Stimulated activated naive CD8-positive, alpha-beta T cell treated with anti-CD3 and anti-CD28 coated beads, Interleukin-15, Interleukin-2, amounts not matched to agents 100 ng/mL and 50 ng/mL, for 24 hours (primary cell): ENCODE measurements at regions not wholly inside any gene's neighbourhood (a gene's known extent, or its start where the extent isn't known, plus 50 kb on each side); places are given as distances from the start of the nearest gene placed in this dataset.

Source experiments
- H3K27ac Mint-ChIP-seq: one replicate; pipeline ENCODE4 v1.8.0; 2021; ENCODE audit warnings: mild to moderate bottlenecking, mixed read lengths
- H3K27me3 Mint-ChIP-seq: one replicate; pipeline ENCODE4 v1.8.0; 2021; ENCODE audit warnings: mixed read lengths
- H3K36me3 Mint-ChIP-seq: one replicate; pipeline ENCODE4 v1.8.0; 2021; ENCODE audit warnings: low read depth, mixed read lengths
- H3K4me1 Mint-ChIP-seq: one replicate; pipeline ENCODE4 v1.8.0; 2021; ENCODE audit warnings: low read depth, mixed read lengths
- H3K4me3 Mint-ChIP-seq: one replicate; pipeline ENCODE4 v1.8.0; 2021; ENCODE audit warnings: mild to moderate bottlenecking, mixed read lengths
- H3K9me3 Mint-ChIP-seq: one replicate; pipeline ENCODE4 v1.8.0; 2021; ENCODE audit warnings: mixed read lengths

DNA sequence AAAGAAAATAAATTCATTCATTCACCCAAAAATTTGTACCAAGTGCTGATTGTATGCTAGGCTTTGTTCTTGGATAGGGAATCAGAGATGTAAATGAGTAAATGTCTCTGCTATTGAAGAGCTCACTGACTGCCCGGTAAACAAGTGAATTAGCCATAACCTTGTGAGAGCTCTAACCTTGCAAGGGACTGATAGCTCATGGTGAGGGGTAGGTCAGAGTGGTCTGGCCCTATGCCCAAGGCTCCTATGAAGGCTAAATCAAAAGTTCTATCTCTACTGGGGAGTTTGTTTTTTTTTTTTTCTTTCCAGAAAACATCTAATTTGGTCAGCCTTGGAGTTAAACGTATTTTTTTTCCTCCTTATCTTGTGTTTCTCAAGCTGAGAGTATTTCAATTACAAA is 172.8 kb upstream of the CDH11 start:
- peaks cover 9% of the 10 kb centered on the region for H3K9me3 Mint-ChIP-seq
- H3K27ac Mint-ChIP-seq = no peak overlapping the region
- no peaks in the 10 kb centered on the region for H3K4me1 Mint-ChIP-seq
- no peaks in the 10 kb centered on the region for H3K36me3 Mint-ChIP-seq
- no peaks in the 10 kb centered on the region for H3K27me3 Mint-ChIP-seq
- H3K4me3 Mint-ChIP-seq = no peak overlapping the region

DNA sequence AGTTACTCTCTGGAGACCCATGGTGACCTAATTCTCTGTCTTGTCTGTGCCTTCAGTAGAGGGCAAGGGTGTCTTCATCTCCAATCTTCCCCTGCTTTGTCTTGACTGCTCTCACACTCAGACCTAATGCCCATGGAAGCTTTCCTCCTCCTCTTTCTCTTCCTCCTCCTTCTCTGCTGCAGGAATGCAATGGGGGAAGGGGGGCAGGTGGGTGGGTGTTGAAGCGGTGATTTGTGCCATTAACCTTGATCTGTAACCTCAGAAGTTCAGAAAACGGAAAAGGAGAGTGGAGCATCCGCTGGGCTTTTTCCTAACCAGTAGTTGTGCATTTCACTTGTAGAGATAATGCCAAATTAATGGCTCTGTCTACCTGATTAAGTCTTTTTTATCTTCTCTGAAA is 172.3 kb upstream of the CDH11 start:
- H3K36me3 Mint-ChIP-seq = no peaks in the 10 kb centered on the region
- H3K27ac Mint-ChIP-seq = no peak overlapping the region
- H3K4me1 Mint-ChIP-seq = no peaks in the 10 kb centered on the region
- H3K4me3 Mint-ChIP-seq = no peak overlapping the region
- no peaks in the 10 kb centered on the region for H3K27me3 Mint-ChIP-seq
- peaks cover 9% of the 10 kb centered on the region for H3K9me3 Mint-ChIP-seq

- Mint-ChIP-seq H3K27ac (no peak overlapping the region), H3K36me3 (no peaks in the 10 kb centered on the region), H3K27me3 (no peaks in the 10 kb centered on the region), H3K4me3 (no peak overlapping the region), H3K4me1 (no peaks in the 10 kb centered on the region), H3K9me3 (peaks cover 5% of the 10 kb centered on the region)
These were observed 167.2 kb upstream of the CDH11 start for GRCh38 chr16:65289022-65289421.

DNA sequence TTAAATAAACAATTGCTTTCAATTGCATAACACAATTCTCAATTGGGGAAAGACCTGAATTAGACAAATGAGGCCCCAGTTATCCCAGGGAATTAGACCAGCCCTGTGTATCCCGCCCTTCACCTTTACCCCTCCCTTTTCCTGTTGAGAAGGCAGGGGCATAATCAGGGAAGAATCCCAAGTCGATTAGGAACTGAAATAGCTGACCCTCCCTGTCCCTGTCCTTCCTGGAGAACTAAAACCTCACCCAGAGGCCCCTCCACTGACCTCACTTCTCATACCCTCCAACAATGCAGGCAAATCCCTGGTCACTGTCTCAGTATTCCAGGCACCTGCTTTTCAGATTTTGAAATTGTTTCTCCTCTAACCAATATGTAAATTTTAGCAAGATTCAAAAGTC is 165.4 kb upstream of the CDH11 start:
- Mint-ChIP-seq H3K27me3 (no peaks in the 10 kb centered on the region), H3K4me3 (no peak overlapping the region)

GRCh38 chr16:65285128-65286048 is 163.5 kb upstream of the CDH11 start:
- Mint-ChIP-seq H3K27ac (no peak overlapping the region), H3K4me3 (no peak overlapping the region), H3K9me3 (peaks cover 5% of the 10 kb centered on the region), H3K27me3 (no peaks in the 10 kb centered on the region), H3K4me1 (no peaks in the 10 kb centered on the region), H3K36me3 (no peaks in the 10 kb centered on the region)

More for the DNA sequence above, 165.4 kb upstream of the CDH11 start:
- Mint-ChIP-seq H3K9me3 (peaks cover 5% of the 10 kb centered on the region), H3K27ac (no peak overlapping the region), H3K36me3 (no peaks in the 10 kb centered on the region), H3K4me1 (no peaks in the 10 kb centered on the region)

GRCh38 chr16:65284626-65285025 is 162.8 kb upstream of the CDH11 start:
- no peaks in the 10 kb centered on the region for H3K9me3 Mint-ChIP-seq
- no peaks in the 10 kb centered on the region for H3K36me3 Mint-ChIP-seq
- H3K4me3 Mint-ChIP-seq = no peak overlapping the region
- H3K27ac Mint-ChIP-seq = no peak overlapping the region
- no peaks in the 10 kb centered on the region for H3K27me3 Mint-ChIP-seq
- no peaks in the 10 kb centered on the region for H3K4me1 Mint-ChIP-seq

DNA sequence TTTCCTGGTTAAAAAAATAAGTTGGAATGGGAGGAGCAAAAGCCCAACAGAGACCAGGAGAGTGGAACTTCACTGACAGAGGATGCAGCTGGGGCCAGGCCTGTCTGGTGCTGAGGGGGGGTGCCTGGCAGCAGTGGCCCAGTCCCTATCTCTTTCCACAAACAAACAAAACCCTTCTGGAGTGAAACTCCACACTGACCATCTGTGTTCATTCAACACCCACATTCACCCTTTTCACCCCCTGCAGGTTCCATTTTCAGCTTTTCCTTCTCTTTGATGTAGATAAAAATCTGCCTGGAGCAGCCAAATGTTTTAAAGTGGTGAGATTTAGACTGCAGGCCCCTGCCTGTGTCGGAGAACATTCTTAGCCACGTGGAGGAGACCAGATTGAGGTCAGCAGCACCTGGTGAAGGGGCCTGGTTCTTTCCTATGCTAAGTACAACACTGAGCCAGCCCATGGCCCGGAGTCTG is 161.4 kb upstream of the CDH11 start:
- no peaks in the 10 kb centered on the region for H3K27me3 Mint-ChIP-seq
- H3K27ac Mint-ChIP-seq = no peak overlapping the region
- H3K9me3 Mint-ChIP-seq = no peaks in the 10 kb centered on the region
- H3K4me1 Mint-ChIP-seq = no peaks in the 10 kb centered on the region
- H3K36me3 Mint-ChIP-seq = no peaks in the 10 kb centered on the region
- no peak overlapping the region for H3K4me3 Mint-ChIP-seq

DNA sequence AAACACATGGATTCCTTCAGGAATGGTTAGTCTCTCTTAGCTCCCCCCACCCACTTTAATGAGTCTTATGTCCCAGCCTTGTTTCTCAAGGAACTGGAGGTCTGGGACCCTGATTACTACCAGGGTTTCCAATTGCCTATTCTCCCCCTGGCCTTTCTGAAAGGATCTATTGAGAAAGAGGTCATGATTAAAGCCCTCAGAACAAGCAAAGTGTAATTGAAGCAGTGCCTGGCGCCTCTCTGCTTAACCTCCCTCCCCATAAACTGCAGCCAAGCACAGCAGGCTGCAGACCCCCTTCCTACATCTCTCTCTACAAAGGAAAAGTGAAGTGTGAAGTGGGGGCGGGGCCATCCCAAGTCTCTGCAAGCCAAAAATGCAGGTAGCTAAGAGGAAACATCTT is 159.7 kb upstream of the CDH11 start:
- H3K9me3 Mint-ChIP-seq = no peaks in the 10 kb centered on the region
- H3K36me3 Mint-ChIP-seq = no peaks in the 10 kb centered on the region
- H3K27me3 Mint-ChIP-seq = no peaks in the 10 kb centered on the region
- H3K4me3 Mint-ChIP-seq = no peak overlapping the region
- H3K4me1 Mint-ChIP-seq = no peaks in the 10 kb centered on the region
- no peak overlapping the region for H3K27ac Mint-ChIP-seq

DNA sequence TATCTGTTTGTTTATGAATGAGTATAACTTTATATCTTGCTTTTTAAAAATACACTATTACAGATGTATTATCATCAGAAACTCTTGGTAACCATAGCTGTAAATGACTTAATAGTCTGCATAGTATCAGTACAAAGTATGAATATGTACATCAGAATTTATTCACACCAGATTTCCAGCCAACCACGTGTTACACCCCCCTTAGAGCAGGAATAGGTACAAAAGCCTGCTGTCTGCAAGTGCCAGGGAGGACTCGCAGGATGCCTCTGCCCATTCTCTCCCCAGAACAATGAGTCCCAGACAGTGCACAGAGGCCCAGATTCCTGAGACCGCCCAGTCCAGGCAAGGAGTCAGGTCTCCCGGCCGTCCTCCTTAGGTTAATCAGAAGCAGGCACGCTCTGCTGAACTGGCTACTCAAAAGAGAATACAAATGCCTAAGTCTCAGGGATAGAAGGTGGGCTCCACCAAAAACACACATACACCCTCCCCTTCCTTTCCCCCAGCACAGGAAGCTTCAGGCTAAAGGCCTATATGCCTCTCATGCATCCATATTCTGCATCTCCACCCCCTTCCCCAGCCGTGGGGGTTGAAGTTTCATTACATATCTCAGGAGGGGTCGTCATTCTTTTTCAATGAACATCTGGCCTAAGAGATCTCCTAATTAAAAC is 159.1 kb upstream of the CDH11 start:
- Mint-ChIP-seq H3K27ac (no peak overlapping the region), H3K4me3 (no peak overlapping the region), H3K9me3 (no peaks in the 10 kb centered on the region), H3K4me1 (no peaks in the 10 kb centered on the region), H3K36me3 (no peaks in the 10 kb centered on the region), H3K27me3 (no peaks in the 10 kb centered on the region)

- Mint-ChIP-seq H3K9me3 (no peaks in the 10 kb centered on the region), H3K27ac (no peak overlapping the region), H3K36me3 (no peaks in the 10 kb centered on the region), H3K4me1 (no peaks in the 10 kb centered on the region), H3K27me3 (no peaks in the 10 kb centered on the region), H3K4me3 (no peak overlapping the region)
These were observed 157.7 kb upstream of the CDH11 start for GRCh38 chr16:65279576-65279975.

DNA sequence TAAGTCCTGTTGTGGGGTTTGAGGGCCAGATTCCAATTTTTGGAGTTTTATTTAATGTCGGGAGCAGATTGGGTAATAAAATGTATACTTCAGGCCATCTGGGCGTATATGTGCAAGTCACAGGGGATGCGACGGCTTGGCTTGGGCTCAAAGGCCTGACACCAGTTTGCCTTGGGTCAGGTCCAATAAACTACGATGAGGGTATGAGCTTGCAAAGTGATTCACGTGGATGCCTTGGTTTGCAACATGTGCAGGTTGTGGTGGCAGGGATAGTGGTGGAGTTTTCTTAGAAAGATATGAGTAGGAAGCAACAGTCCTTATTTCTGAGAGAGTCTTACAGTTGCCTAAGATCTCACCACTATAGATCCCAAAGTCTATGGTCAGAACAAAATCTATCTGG is 157.0 kb upstream of the CDH11 start:
- no peak overlapping the region for H3K4me3 Mint-ChIP-seq
- H3K27ac Mint-ChIP-seq = no peak overlapping the region

GRCh38 chr16:65274566-65274965 is 152.7 kb upstream of the CDH11 start:
- Mint-ChIP-seq H3K36me3 (no peaks in the 10 kb centered on the region), H3K27ac (no peak overlapping the region), H3K4me3 (no peak overlapping the region), H3K9me3 (no peaks in the 10 kb centered on the region), H3K27me3 (no peaks in the 10 kb centered on the region), H3K4me1 (no peaks in the 10 kb centered on the region)

More for the DNA sequence above, 157.0 kb upstream of the CDH11 start:
- Mint-ChIP-seq H3K27me3 (no peaks in the 10 kb centered on the region), H3K9me3 (no peaks in the 10 kb centered on the region), H3K4me1 (no peaks in the 10 kb centered on the region), H3K36me3 (no peaks in the 10 kb centered on the region)

DNA sequence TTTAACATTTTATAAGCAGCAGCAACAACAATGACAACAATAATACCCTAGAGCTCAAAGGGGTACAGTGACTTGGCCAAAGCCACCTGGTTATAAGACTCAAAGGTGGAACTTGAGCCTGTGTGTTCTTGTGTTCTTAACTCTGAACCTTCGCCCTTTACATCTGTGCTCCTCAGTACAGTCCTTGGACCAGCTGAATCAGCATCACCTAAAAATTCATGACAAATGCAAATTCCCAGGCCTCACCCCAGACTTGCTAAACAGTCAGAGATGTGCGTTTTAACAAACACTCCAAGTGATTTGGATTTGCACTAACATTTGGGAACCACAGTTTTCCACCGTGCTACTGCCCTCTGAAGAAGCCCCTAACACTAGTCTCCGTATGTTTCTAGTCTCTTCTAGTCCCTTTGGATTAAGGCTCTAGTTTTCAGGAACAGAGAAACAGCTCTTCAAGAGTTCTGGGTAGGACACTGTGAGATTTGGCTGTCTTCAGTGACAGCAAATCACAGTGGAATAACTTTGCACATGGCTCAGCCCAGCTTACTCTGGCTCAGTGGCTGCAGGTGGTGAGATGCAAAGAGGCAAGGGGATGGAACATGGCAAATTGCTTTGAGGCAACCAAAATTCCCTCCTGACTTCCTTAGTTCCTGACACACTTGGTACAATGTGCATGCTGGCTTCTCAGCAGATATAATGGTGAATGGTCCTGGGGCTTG is 151.0 kb upstream of the CDH11 start:
- H3K4me1 Mint-ChIP-seq = no peaks in the 10 kb centered on the region
- no peaks in the 10 kb centered on the region for H3K36me3 Mint-ChIP-seq
- no peak overlapping the region for H3K4me3 Mint-ChIP-seq
- no peak overlapping the region for H3K27ac Mint-ChIP-seq
- H3K9me3 Mint-ChIP-seq = no peaks in the 10 kb centered on the region
- H3K27me3 Mint-ChIP-seq = no peaks in the 10 kb centered on the region

GRCh38 chr16:65271996-65272395 is 150.1 kb upstream of the CDH11 start:
- H3K4me3 Mint-ChIP-seq = no peak overlapping the region
- H3K9me3 Mint-ChIP-seq = peaks cover 3% of the 10 kb centered on the region
- H3K36me3 Mint-ChIP-seq = no peaks in the 10 kb centered on the region
- no peaks in the 10 kb centered on the region for H3K4me1 Mint-ChIP-seq
- H3K27me3 Mint-ChIP-seq = no peaks in the 10 kb centered on the region
- no peak overlapping the region for H3K27ac Mint-ChIP-seq

DNA sequence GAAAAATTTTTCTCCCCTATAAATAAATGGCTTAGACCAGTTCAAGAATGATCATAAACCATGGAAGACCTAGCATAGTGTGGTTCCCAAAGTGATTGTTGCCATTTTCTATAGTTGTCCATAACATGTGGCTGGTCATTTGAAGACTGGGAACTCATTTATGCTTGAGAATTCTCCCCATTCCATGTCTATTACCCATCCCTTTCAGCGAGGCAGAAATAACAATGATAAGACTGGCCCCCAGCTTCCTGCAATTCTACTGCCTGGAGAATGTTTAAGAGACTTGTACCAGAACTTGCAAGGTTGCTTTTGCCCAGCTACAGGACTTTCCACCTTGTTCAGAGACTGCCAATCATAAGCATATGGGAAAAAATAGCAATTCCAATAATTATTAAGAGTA is 146.5 kb upstream of the CDH11 start:
- H3K9me3 Mint-ChIP-seq = peaks cover 20% of the 10 kb centered on the region
- H3K4me3 Mint-ChIP-seq = no peak overlapping the region
- H3K27me3 Mint-ChIP-seq = no peaks in the 10 kb centered on the region
- no peaks in the 10 kb centered on the region for H3K4me1 Mint-ChIP-seq
- no peaks in the 10 kb centered on the region for H3K36me3 Mint-ChIP-seq
- H3K27ac Mint-ChIP-seq = no peak overlapping the region
